ENCODE measurements at regions not wholly inside any gene's neighbourhood (a gene's known extent, or its start where the extent isn't known, plus 50 kb on each side); places are given as distances from the start of the nearest gene placed in this dataset.

DNA sequence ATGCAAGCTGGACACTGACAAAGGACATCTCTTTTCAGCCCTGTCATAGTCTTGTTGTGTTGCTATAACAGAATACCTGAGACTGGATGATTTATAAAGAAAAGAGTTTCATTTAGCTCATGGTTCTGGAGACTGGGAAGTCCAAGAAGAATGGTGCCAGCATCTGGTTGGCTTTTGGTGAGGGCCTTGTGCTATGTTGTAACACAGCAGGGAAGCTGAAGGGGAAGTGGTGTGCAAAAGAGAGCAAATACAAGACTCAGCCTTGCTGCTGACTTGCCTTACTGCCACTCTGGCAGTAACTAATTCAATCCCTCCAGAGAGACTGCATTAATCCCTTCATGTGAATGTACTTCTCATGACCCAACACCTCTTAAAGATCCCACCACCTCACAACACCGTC is 356.3 kb upstream of the PROK2 start:
- DNase-seq (ENCODE audit: low read depth in 2 of 2) = no peak

DNA sequence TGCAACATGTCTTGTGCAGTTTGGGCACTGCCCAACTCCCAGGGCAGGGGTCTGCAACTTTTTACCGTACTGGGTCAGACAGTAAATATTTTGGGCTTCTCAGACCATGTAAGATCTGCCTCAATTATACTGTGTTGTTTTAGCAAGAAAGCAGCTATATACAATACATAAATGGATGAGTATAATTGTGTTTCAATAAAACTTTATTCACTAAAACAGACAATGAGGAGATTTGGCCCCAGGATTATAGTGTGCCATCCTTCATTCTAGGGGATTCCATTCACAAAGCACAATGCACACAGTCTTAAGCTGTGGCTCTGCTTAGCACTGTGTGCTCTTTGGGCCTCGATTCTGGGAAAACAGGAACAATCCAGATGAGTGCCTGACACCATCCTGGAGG is 354.4 kb upstream of the PROK2 start:
- DNase-seq (ENCODE audit: low read depth in 2 of 2) = no peak

DNA sequence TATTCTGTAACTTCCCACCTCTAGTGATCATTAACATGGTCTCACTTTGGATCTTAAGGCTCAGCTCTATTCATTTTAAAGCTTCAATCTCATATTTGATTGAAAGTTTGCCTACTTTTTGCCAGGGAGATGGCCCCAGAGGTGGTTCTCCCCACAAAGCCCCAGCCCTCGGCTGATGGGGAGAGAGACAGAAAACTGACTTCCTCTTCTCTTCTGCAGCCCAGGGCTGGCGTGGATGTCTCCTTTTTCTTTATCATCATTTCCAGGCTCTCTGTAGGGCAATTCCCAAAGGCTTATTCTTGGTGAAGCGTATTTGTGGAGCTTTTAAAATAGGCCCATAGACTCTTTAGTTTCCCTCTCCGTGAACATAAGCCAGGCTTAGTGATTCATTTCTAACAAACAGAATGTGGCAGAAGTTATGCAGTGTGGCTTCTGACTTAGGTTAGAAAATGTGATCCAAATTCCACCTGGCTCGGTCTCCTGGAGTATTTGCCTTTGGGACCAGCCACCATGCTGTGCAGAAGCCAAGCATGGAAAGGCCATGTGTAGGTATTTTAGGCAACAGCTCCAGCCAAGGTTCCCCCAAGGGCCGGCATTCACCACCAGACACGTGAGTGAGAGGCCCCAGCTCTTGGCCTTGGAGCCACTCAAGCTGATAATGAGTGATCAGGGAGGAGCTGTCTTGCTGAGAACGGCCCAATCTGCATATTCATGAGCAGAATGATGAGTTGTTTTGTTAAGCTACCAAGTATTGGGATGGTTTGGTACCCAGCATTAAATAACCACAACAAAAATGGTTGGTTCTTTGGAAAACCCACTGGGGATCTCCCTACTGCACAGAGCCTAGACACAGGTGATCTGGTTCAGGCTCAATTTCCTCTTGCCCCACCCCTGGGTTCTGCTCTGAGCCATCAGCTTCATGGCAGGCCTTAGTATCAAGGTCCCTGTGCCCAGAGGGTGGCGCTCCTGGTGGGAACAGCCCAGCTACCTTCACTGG is 353.2 kb upstream of the PROK2 start:
- DNase-seq (ENCODE audit: low read depth in 2 of 2) = peak; percentile 17 to 24

DNA sequence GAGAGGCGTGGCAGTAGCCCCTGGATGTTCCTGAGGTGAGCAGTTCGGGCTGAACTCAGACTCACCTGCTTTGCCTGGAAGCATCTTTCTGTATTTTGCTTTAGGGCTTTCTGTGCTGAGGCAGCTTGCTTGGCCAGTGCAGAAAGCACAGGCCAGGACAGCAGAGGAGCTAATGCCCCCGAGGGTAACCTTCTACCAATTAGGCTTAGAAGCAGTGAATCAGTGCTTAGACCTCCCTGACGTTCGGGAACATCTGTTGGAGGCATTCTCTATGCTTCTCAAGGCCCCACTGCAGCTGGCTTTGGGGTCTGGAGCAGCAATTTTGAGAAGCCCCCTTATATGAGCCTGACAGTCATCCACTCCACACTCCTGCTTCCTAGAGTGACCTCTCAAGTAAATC is 350.7 kb upstream of the PROK2 start:
- DNase-seq (ENCODE audit: low read depth in 2 of 2) = no peak

DNA sequence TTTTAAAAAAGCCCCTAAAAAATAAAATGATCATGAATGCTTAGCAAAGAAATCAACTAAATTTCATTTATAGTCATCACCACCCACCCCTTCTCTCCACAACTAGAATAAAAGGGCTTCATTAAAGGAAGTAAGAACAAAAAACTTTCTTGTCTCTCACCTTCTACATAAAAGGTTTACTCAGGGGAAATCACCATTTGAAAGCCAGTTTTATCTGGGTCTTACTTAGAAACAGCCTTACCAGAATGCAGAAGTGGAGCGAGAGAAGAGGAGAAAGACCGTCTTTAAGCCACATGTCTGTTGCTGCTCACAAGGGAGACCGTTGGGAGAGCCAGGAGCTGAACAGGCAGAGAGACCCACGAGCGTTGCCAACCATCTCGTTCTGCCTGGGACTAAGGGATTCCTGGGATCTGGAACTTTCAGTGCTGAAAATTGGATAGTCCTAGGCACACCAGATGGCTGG is 350.1 kb upstream of the PROK2 start:
- no peak for DNase-seq (ENCODE audit: low read depth in 2 of 2)

DNA sequence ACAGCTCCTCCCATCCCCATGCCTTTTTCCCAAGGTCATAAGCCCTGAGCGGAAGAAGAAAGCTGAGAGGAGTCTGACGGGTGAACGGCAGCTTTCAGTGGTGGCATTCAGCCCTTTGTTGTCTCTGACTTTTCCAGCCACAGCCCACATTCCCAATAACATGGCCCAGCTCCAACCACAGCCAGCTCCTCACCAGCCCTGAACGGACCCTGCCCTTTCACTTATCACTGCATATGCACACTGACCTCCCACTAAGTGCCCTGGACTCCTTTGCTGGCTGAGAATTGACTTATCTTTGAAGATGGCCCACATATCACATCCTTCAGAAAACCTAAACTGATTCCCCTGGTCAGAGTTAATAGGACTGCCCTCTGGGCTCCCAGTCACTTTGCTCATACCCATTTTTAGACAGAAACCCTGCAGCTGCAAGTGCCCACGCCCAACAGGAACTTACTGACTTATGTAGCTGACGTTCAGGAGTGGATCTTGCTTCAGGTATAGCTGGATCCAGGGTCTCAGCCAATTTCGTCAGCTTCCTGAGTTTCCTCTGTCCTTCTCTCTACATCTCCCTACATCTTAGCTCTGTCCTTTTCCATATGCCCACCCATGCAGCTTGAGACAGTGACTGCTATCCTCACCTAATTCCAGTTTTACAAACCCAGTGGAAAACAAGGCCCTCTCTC is 348.5 kb upstream of the PROK2 start:
- DNase-seq (ENCODE audit: low read depth in 2 of 2) = no peak

DNA sequence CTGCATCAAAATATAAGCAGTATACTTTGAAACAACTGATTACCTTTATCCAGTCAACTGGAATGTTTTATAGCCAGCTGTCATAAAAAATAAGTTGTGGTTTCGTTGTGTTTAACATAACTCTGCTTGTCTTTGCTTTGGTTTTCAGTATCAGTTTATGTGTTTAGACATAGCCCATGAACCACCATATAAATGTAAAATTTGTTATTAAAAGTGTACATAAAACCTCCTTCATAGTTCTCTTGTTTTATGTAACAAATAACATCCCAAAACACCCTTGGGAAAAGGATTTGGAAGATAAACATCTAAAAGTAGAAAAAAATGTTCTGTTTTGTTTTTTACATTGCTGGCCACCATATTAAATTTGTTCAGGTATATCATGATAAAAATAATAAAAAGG is 347.0 kb upstream of the PROK2 start:
- DNase-seq (ENCODE audit: low read depth in 2 of 2) = no peak

DNA sequence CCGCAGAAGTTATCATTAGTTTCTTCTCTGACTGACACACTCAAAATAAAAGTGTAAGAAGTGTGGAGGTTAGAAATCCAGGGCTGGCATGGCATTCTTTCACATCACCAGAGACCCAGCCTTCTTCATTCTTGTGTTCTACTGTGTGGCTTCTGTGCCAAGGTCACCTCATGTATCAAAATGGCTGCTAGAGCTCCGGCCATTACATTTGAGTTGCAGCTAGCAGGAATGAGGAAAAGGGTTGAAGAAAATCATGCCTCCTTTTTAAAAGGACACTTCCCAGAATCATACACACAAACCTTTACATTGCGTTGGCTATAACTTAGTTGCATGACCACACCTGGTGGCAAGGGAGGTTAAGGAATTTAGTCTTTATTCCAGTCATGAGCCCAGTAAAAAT is 345.6 kb upstream of the PROK2 start:
- DNase-seq (ENCODE audit: low read depth in 2 of 2) = no peak

DNA sequence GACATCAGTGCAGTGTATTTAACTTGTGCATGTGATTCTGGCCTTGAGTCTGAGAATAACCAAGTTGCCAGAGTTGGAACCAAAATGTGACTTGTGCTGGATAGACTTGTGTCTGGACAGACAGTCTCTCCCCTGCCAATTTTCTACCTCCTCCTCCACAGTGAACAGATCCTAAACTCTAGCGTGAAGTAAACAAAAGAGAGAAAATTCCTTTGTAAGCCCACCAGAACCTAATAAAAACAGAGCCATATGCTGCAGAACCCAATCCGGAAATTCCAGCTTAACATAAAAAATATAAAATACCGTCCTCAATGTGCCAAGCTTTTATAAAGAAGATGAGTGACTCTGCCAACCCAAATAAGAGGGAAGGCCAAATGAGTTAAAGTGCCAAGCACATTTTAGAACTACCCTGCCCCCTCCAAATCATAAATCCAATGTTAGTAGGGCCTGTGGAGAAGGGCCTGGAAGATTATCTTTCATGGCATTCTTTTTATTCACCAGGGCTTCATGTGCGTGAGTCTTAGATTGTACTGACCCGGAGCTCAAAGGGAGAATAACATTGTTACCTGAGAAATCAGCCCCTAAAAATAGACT is 344.6 kb upstream of the PROK2 start:
- no peak for DNase-seq (ENCODE audit: low read depth in 2 of 2)

DNA sequence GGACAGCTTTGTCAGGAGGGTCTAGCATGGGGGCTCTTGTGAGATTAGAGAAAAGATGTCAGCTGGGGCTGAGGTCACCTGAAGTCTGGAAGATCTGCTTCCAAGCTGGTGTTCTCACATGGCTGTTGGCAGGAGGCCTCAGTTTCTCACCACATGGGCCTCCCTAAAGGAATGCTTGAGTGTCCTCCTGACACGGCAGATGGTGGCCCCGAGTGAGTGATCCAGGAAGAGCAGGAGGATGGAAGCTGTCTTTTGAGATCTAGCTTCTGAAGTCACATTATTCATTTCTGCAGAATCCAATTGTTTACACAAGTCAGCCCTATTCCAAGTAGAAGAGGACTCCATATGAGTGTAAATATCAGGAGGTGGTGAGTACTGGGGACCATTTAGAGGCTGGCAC is 344.0 kb upstream of the PROK2 start:
- DNase-seq (ENCODE audit: low read depth in 2 of 2) = no peak

DNA sequence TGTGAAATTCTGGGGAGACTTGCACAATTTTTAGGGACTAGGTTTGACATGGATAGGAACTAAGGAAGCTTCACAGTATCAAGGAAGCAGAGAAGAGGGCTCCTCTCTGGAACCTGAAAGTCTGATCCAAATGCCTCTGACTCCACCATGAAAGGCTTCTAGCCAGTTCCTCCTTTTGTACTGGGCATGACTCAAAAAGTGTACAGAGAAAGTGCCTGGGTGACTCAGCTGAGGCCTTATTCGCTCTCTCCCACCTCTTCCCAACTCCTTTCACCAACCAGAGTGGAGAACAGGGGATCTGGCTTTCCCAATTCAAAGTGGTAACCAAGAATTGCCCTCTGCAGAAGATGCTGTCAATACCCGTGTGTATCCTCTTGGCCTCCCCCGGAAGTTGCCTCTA is 342.9 kb upstream of the PROK2 start:
- no peak for DNase-seq (ENCODE audit: low read depth in 2 of 2)

DNA sequence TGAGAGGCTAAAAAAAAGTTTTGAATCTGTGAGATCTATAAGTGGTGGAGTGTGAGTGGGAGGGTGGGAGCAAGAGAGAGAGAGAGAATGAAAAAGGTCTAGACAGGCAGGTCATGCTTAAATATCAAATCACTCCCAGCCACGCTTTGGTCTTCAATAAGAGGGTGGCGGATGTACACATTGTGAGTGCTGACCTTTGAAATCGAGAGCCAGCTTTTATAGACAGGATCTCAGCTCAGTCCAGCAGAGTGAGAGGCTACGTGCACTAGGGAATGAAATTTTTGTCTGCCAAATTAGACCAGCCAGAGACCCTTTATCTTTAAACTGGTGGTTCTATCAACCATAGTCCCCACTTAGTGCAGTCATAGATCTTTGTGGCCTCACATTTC is 342.3 kb upstream of the PROK2 start:
- no peak for DNase-seq (ENCODE audit: low read depth in 2 of 2)

DNA sequence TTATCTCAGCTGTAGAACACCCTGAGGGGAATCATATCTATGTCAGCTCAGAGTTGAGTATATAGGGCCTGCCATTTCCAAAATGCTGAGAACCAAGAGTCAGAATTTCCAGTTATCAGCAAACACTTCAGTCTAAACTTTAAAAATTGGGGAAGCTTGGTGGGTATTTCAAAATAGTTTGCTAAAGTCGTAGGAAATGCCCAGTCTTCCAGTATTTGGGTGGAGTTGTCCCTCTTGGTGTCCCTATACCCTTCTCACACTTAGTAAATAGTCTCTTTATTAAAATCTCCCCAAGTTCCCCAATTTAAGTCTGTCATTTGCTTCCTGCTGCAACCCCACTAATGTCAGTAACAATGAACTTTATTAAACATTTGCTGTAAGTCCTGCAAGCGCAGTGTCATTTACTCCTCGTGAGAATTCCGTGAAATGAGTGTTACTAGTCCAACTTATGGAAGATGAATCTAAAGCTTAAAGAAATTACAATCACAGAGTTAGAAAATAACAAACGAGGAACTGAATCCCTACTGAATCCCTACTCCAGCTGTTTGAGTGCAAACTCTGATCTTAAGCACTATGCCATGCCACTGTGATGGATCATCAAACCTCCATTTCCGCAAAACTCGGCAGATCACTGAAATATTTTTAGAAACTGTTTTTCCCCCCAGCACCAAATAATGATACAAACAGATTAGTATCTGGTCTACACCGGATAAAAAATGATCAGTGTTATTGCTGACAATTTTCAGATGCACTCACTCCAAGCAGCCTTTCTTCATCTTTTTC is 341.7 kb upstream of the PROK2 start:
- no peak for DNase-seq (ENCODE audit: low read depth in 2 of 2)

DNA sequence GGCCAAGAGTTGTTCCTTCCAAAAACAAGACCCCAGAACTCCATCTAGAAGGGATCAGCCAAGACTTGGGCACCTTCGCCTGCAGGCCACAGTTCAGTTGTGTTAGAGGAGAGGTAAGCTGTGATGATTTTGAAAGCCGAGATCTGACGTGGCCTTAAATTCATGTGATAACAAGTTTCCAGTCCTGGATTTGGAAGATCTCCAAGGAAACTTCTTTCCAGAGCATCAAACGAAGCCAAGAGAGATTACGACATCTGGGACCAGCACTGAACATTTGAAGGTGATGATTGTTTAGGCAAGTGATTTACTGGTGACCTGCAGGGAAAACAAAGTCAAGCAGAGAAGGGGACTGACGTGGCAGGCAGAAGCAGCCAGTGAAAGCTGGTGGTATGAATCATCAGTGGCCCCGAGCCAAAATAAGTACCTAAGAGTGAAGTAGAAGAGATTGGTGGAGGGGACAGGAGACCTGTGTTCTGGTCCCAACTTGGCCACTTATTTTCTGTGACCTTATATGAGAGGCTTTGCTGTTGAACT is 339.0 kb upstream of the PROK2 start:
- no peak for DNase-seq (ENCODE audit: low read depth in 2 of 2)

DNA sequence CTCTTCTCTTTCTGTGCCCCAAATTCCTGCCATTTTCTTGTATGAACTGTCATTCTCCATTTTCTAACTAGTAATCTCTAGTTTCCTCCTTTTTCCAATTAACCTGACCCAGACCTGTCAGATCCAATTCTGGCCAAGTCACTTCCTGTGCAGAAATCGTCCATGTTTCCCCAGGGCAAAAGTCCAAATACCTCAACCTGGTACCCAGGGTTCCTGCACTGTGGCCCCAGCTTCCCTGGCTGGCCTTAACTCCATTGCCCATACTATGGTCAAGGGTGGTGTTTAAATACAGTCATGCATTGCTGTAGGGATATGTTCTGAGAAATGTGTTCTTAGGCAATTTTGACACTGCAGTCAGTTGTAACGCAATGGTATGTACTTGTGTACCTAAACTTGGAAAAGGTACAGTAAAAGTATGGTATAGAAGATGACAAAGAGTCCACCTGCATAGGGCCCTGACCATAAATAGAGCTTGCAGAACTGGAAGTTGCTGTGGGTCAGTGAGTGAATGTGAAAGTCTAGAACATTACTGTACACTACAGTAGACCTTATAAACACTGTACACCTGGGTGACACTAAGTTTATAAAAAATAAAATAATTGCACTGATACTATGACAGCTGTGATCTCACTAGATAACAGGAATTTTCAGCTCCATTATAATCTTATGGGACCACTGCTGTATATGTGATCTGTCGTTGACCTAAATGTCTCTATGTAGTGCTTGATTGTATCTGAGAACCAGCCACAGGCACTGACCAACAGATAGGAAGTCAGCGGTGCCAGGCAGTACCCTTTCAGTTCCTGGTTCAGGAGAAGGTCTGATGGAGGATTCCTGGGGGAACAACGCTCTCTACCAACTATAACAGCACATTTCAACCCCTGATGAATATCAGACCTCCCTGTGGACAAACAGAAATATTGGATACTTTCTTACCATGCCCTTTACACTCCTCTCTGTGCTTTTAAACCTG is 336.1 kb upstream of the PROK2 start:
- DNase-seq (ENCODE audit: low read depth in 2 of 2) = no peak

DNA sequence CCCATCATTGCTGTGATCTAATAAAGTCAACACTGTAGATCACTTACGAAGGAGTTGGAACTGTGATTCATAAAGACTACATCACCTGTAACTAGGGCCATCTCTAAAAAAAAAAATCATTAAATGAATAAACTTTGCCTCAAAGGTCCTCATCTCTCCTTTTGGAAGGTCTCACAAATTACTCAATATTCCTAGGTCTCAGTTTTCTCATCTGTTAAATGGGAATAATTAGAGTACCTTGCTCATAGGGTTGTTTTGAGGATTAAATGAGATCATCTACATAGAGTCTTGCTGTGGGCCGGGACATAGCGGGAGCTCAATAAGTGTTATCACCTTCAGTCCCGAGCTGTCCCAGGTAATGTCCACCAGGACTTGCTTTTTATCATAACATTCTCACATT is 335.1 kb upstream of the PROK2 start:
- no peak for DNase-seq (ENCODE audit: low read depth in 2 of 2)

DNA sequence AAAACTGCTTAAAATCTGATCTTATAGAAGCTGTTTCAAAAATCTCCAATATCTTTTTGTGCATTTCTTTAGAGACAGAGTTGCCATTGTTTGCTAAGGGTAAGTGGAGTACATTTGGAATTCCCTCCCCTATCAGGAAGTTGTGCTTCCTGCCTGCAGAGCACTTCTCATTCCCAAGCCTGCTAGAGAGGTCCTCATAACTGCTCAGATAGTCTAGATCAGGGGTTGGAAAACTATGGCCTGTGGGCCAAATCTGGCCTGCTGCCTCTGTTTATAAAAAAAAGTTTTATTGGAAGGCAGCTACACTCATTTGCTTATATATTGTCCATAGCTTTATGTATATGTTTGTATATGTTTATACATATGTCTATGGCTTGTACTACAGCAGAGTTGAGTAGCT is 333.7 kb upstream of the PROK2 start:
- no peak for DNase-seq (ENCODE audit: low read depth in 2 of 2)

DNA sequence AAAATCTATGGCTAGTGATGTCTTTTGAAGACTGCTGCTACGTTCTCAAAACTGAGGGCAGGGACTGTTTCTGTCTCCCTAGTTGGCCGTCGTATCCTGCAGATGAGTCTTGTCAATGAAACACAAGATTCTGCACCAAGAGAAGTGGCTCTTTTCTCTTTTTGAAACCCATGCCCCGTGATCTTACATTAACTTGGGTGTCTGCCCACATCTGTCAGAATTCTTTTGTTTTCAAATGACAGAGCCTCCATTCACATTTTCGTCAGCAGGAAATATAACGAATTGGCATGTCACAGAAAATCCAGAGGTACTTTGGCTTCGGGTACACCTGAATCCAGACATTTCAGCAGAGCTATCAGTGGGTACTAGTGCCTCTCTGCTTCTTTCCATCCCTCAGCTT is 331.3 kb upstream of the PROK2 start:
- no peak for DNase-seq (ENCODE audit: low read depth in 2 of 2)

DNA sequence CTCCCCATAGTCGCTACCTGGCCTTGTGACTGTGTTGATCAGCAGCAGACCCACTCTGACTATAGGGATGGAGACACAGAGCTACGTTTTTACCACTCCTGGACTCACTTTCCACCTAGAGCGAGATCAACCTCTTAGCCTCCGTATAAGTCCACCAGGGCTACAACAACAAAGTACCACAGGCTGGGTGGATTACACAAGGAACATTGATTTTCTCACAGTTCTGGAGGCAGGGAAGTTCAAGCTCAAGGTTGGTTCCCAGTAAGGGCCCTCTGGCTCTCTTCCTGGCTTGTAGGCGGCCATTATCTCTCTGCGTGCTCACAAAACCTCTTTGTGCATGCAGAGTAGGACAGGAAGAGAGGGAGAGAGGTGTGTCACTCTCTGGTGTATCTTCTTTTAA is 330.4 kb upstream of the PROK2 start:
- no peak for DNase-seq (ENCODE audit: low read depth in 2 of 2)

DNA sequence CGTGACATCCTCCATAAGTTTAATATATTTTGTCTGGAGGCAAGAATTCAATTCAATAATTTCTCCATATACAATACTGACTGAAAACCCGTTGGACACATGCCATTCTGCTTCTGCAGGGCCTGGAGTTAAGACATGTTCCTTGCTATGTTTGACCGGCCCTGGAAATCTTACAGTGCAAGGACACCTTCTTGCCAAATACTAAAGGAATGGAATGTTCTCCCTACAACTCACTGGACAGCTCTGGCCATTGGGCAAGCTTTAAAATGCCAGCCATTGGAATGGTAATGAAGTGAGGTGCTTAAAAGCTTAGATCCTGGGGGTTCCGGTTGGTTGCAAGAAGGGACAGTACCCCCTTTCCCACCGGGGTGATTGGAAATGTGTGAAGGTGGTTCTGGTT is 329.8 kb upstream of the PROK2 start:
- no peak for DNase-seq (ENCODE audit: low read depth in 2 of 2)

DNA sequence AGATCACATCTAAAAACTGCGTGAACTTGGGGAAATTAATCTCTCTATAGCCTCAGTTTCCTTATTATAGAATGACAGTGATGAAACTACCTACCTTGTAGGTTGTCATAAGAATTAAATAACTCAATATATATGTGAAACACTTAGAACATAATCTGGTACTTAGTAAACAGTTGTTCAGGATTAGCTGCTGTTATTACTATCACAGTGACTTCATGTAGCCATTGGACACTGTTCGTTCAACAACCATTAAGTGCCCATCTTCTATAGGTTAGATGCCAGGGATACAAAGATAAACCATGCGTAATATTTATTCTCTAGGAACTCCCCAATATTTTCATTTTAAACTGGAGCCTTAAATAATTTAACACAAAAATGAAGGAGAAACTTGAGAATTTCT is 329.0 kb upstream of the PROK2 start:
- no peak for DNase-seq (ENCODE audit: low read depth in 2 of 2)

Data from activated CD4-positive, alpha-beta T cell treated with anti-CD3 and anti-CD28 coated beads for 24 hours (primary cell).